ENCODE measurements at regions not wholly inside any gene's neighbourhood (a gene's known extent, or its start where the extent isn't known, plus 50 kb on each side); places are given as distances from the start of the nearest gene placed in this dataset.

- DNase-seq (ENCODE audit: low read depth) = no peak
- POLR2A ChIA-PET = no interaction called here
- no peaks in the 10 kb centered on the region for H3K27me3 ChIP-seq (ENCODE audit: control insufficient read depth, insufficient read depth, low read length)
- no peaks in the 10 kb centered on the region for H3K36me3 ChIP-seq (ENCODE audit: control insufficient read depth, insufficient read depth, low read length)
- no peak overlapping the region for H3K4me3 ChIP-seq (ENCODE audit: low read depth, low read length)
- no peak for TF ChIP-seq CTCF (IDR thresholded peaks at IDR 0.05; ENCODE audit: insufficient read depth, low read depth, low read length)
- CTCF ChIA-PET = no interaction called here
Observed at GRCh38 chr6:4589295-4589694, 186.9 kb upstream of the CDYL start.

GRCh38 chr6:4588581-4588980, 187.6 kb upstream of the CDYL start:
- no peaks in the 10 kb centered on the region for H3K36me3 ChIP-seq (ENCODE audit: control insufficient read depth, insufficient read depth, low read length)
- DNase-seq (ENCODE audit: low read depth) = no peak
- CTCF ChIA-PET = no interaction called here
- POLR2A ChIA-PET = no interaction called here
- TF ChIP-seq CTCF (IDR thresholded peaks at IDR 0.05; ENCODE audit: insufficient read depth, low read depth, low read length) = no peak
- H3K27me3 ChIP-seq (ENCODE audit: control insufficient read depth, insufficient read depth, low read length) = no peaks in the 10 kb centered on the region
- no peak overlapping the region for H3K4me3 ChIP-seq (ENCODE audit: low read depth, low read length)

- POLR2A ChIA-PET = no interaction called here
Observed at GRCh38 chr6:4588163-4588562, 188.0 kb upstream of the CDYL start.

GRCh38 chr6:4587171-4587570, 189.0 kb upstream of the CDYL start:
- no peak overlapping the region for H3K4me3 ChIP-seq (ENCODE audit: low read depth, low read length)
- no peak for DNase-seq (ENCODE audit: low read depth)
- POLR2A ChIA-PET = no interaction called here
- no peak for TF ChIP-seq CTCF (IDR thresholded peaks at IDR 0.05; ENCODE audit: insufficient read depth, low read depth, low read length)
- CTCF ChIA-PET = no interaction called here
- H3K36me3 ChIP-seq (ENCODE audit: control insufficient read depth, insufficient read depth, low read length) = no peaks in the 10 kb centered on the region
- no peaks in the 10 kb centered on the region for H3K27me3 ChIP-seq (ENCODE audit: control insufficient read depth, insufficient read depth, low read length)

More at GRCh38 chr6:4588163-4588562, 188.0 kb upstream of the CDYL start:
- Histone ChIP-seq H3K27me3 (ENCODE audit: control insufficient read depth, insufficient read depth, low read length) (no peaks in the 10 kb centered on the region), H3K4me3 (ENCODE audit: low read depth, low read length) (no peak overlapping the region), H3K36me3 (ENCODE audit: control insufficient read depth, insufficient read depth, low read length) (no peaks in the 10 kb centered on the region)
- DNase-seq (ENCODE audit: low read depth) = no peak
- TF ChIP-seq CTCF (IDR thresholded peaks at IDR 0.05; ENCODE audit: insufficient read depth, low read depth, low read length) = no peak
- CTCF ChIA-PET = no interaction called here

- CTCF ChIA-PET = no interaction called here
- TF ChIP-seq CTCF (IDR thresholded peaks at IDR 0.05; ENCODE audit: insufficient read depth, low read depth, low read length) = no peak
Observed at GRCh38 chr6:4586469-4586859, 189.7 kb upstream of the CDYL start.

More at GRCh38 chr6:4586469-4586859, 189.7 kb upstream of the CDYL start:
- POLR2A ChIA-PET = no interaction called here
- H3K4me3 ChIP-seq (ENCODE audit: low read depth, low read length) = no peak overlapping the region
- no peaks in the 10 kb centered on the region for H3K36me3 ChIP-seq (ENCODE audit: control insufficient read depth, insufficient read depth, low read length)
- no peaks in the 10 kb centered on the region for H3K27me3 ChIP-seq (ENCODE audit: control insufficient read depth, insufficient read depth, low read length)
- DNase-seq (ENCODE audit: low read depth) = no peak
